HepG2 (cell line): ENCODE measurements at regions not wholly inside any gene's neighbourhood (a gene's known extent, or its start where the extent isn't known, plus 50 kb on each side); places are given as distances from the start of the nearest gene placed in this dataset.

Experiments used
- ATAC-seq: fragments of 200-7000 bp; cut with Tn5 transposase; 3 replicates; pipeline ENCODE4 v1.9.1; 2020; ENCODE audit warnings: mild to moderate bottlenecking, moderate library complexity
- BruUV-seq: library from RNA; stranded (reverse); fragments of 400-500 nt; replicated peaks from 2 replicates; lab custom pipeline; 2021; lab: Mats Ljungman, UMichigan
- CTCF ChIA-PET: fragments of 300-600 bp; formaldehyde crosslinking; extraction: SDS; loops from one replicate; lab custom pipeline; 2021; ENCODE audit warnings: low total read pairs, inconsistent platforms, low intra/inter-chr PET ratio; lab: Yijun Ruan, JAX
- POLR2A ChIA-PET: fragments of 350-600 bp; sonication (Branson Sonifier 250); formaldehyde crosslinking; loops from one replicate; lab custom pipeline; 2020; ENCODE audit warnings: antibody characterized with exemption, inconsistent platforms; lab: Yijun Ruan, JAX
- DNase-seq: peaks from one replicate; pipeline ENCODE4 v3.0.0-alpha.2; 2015; ENCODE audit warnings: low spot score
- FAIRE-seq: peaks from 3 replicates; lab custom pipeline; 2011; peaks lifted over from hg19 to GRCh38; lab: Jason Lieb, UNC
- H2AFZ ChIP-seq: one replicate; pipeline ENCODE4 v1.6.1; 2011; ENCODE audit warnings: low read length, inconsistent platforms
- H3K27ac ChIP-seq: fragments of 300-600 bp; 3 replicates; pipeline ENCODE4 v1.8.0; 2011; ENCODE audit warnings: mixed run types, mild to moderate bottlenecking, mixed read lengths, low read length, inconsistent platforms; ENCODE audit not compliant: insufficient read depth; ENCODE audit errors: extremely low read length
- H3K27me3 ChIP-seq, 2 experiments: fragments of 200-600 bp in 1 of 2; 2 replicates in 1 of 2; 3 replicates in 1 of 2; pipeline versions ENCODE4 v1.6.0 to v1.8.0; 2011; ENCODE audit warnings: low read length in 2 of 2, mild to moderate bottlenecking in 2 of 2, moderate library complexity in 2 of 2, inconsistent platforms in 1 of 2; ENCODE audit not compliant: insufficient read depth in 2 of 2, control insufficient read depth in 1 of 2
- H3K36me3 ChIP-seq, 2 experiments: fragments of 200-600 bp in 1 of 2; replicated peaks in 1 of 2; 2 replicates in 1 of 2; 3 replicates in 1 of 2; pipeline versions ENCODE4 v1.5.1 to v1.8.0; 2011; ENCODE audit warnings: low read length in 2 of 2, inconsistent platforms in 1 of 2; ENCODE audit not compliant: insufficient read depth in 2 of 2, control insufficient read depth in 1 of 2
- H3K4me1 ChIP-seq: 2 replicates; pipeline ENCODE4 v1.5.1; 2012; ENCODE audit warnings: low read length, inconsistent platforms; ENCODE audit not compliant: insufficient read depth
- H3K4me2 ChIP-seq: 2 replicates; pipeline ENCODE4 v1.6.0; 2011; ENCODE audit warnings: low read depth, low read length, inconsistent platforms
- H3K4me3 ChIP-seq, 3 experiments: fragments of 200-600 bp in 1 of 3; sonication (generic), shearing (Covaris generic) in 1 of 3; replicated peaks in 1 of 3; 2 replicates each; pipeline ENCODE4 v1.5.1; 2011 to 2016; ENCODE audit warnings: low read length in 3 of 3, inconsistent platforms in 2 of 3, low read depth in 2 of 3, mild to moderate bottlenecking in 2 of 3, control low read depth in 1 of 3, mixed read lengths in 1 of 3; ENCODE audit not compliant: insufficient read depth in 1 of 3
- H3K79me2 ChIP-seq: one replicate; pipeline ENCODE4 v1.6.1; 2011; ENCODE audit warnings: low read length, inconsistent platforms; ENCODE audit not compliant: insufficient read depth
- H3K9ac ChIP-seq: 2 replicates; pipeline ENCODE4 v1.6.0; 2011; ENCODE audit warnings: mild to moderate bottlenecking, low read depth, low read length, inconsistent platforms; ENCODE audit not compliant: insufficient read depth
- H3K9me3 ChIP-seq: 2 replicates; pipeline ENCODE4 v1.5.1; 2012; ENCODE audit warnings: mild to moderate bottlenecking, low read length
- H4K20me1 ChIP-seq: 2 replicates; pipeline ENCODE4 v1.6.0; 2011; ENCODE audit warnings: inconsistent platforms, mild to moderate bottlenecking, low read length, moderate library complexity; ENCODE audit not compliant: insufficient read depth
- BCL6 ChIP-seq: IDR thresholded peaks from 2 replicates; pipeline ENCODE4 v1.6.1; 2016; ENCODE audit warnings: missing genetic modification reagents, missing compliant biosample characterization
- E2F1 ChIP-seq: sonication (generic); formaldehyde crosslinking; IDR thresholded peaks from 2 replicates; pipeline ENCODE4 v1.5.0; 2020; ENCODE audit warnings: missing genetic modification reagents
- FOXA1 ChIP-seq, 2 experiments: fragments of 450-650 bp in 1 of 2; sonication (generic) in 1 of 2; formaldehyde crosslinking in 1 of 2; IDR thresholded peaks; 2 replicates each; pipeline versions ENCODE4 v1.4.0 to v1.6.1; 2016 to 2020; ENCODE audit warnings: missing genetic modification reagents in 1 of 2
- HBP1 ChIP-seq: IDR thresholded peaks from 2 replicates; pipeline ENCODE4 v1.6.1; 2016; ENCODE audit warnings: low read depth, control low read depth
- SOX6 ChIP-seq, 2 experiments: fragments of 450-650 bp in 1 of 2; sonication (generic) in 1 of 2; formaldehyde crosslinking in 1 of 2; IDR thresholded peaks; 2 replicates each; pipeline versions ENCODE4 v1.4.0 to v1.6.1; 2017 to 2020; ENCODE audit warnings: antibody characterized with exemption in 1 of 2, mild to moderate bottlenecking in 1 of 2, missing genetic modification reagents in 1 of 2
- TP53 ChIP-seq: sonication (generic); formaldehyde crosslinking; conservative IDR thresholded peaks from 2 replicates; pipeline ENCODE4 v1.4.0; 2020; ENCODE audit warnings: missing genetic modification reagents
- ZBTB21 ChIP-seq: sonication (generic); formaldehyde crosslinking; IDR thresholded peaks from 2 replicates; pipeline ENCODE4 v1.4.0; 2020; ENCODE audit warnings: missing genetic modification reagents
- ZNF160 ChIP-seq: sonication (generic); formaldehyde crosslinking; IDR thresholded peaks from 2 replicates; pipeline ENCODE4 v1.8.0; 2022; ENCODE audit warnings: mild to moderate bottlenecking, inconsistent platforms, missing genetic modification reagents
- ZNF512B ChIP-seq: sonication (generic); formaldehyde crosslinking; IDR thresholded peaks from 2 replicates; pipeline ENCODE4 v1.5.1; 2020; ENCODE audit warnings: missing genetic modification reagents, mild to moderate bottlenecking, borderline replicate concordance
- ZNF646 ChIP-seq: sonication (generic); formaldehyde crosslinking; IDR thresholded peaks from 2 replicates; pipeline ENCODE4 v1.9.0; 2021; ENCODE audit warnings: mild to moderate bottlenecking, missing genetic modification reagents
- ZNF672 ChIP-seq: sonication (generic); formaldehyde crosslinking; IDR thresholded peaks from 2 replicates; pipeline ENCODE4 v1.8.1; 2022; ENCODE audit warnings: missing genetic modification reagents
- ZNF747 ChIP-seq: sonication (generic); formaldehyde crosslinking; IDR thresholded peaks from 2 replicates; pipeline ENCODE4 v1.8.1; 2023; ENCODE audit warnings: missing genetic modification reagents, mild to moderate bottlenecking, borderline replicate concordance
- in situ Hi-C: cut with HindIII; loops from 2 replicates; pipeline ENCODE4 v1.10.0; 2017; ENCODE audit warnings: low pct_unique_long_range_greater_than_20kb; ENCODE audit not compliant: extremely low pct_ligation_motif_present
- intact Hi-C: fragments of 100-400 bp; cut with micrococcal nuclease; formaldehyde crosslinking; loops from one replicate; pipeline ENCODE4 v1.10.0; 2022; ENCODE audit not compliant: unreplicated experiment

- Histone ChIP-seq H3K36me3 (no peaks in the 10 kb centered on the region), H3K4me2 (no peak overlapping the region), H3K27me3 (no peaks in the 10 kb centered on the region), H3K9me3 (no peaks in the 10 kb centered on the region), H3K4me3 (no peak overlapping the region), H3K9ac (no peak overlapping the region), H3K79me2 (no peaks in the 10 kb centered on the region), H3K27ac (no peak overlapping the region), H3K4me1 (no peaks in the 10 kb centered on the region), H2AFZ (no peak overlapping the region), H4K20me1 (no peaks in the 10 kb centered on the region)
- CTCF ChIA-PET: no interaction called here
- no peak for ATAC-seq
- FAIRE-seq: no peak
- in situ Hi-C loops (no loop called here), intact Hi-C loops (no loop called here)
- no peak for TF ChIP-seq ZBTB21 (CRISPR knock-in tag)
- no peak for TF ChIP-seq BCL6 (CRISPR knock-in tag)
- TF ChIP-seq ZNF160: no peak
- TF ChIP-seq ZNF672 (CRISPR knock-in tag): no peak
- TF ChIP-seq TP53: no peak
- TF ChIP-seq ZNF646 (CRISPR knock-in tag): no peak
- TF ChIP-seq ZNF512B (CRISPR knock-in tag): no peak
- TF ChIP-seq ZNF747 (CRISPR knock-in tag): no peak
- TF ChIP-seq HBP1 (CRISPR knock-in tag): no peak
- TF ChIP-seq FOXA1 (IDR thresholded peaks at IDR 0.05): no peak
- no peak for TF ChIP-seq FOXA1 (CRISPR knock-in tag; IDR thresholded peaks at IDR 0.05)
- no peak for TF ChIP-seq E2F1 (CRISPR knock-in tag)
- no peak for TF ChIP-seq SOX6 (IDR thresholded peaks at IDR 0.05)
- no peak for TF ChIP-seq SOX6 (CRISPR knock-in tag; IDR thresholded peaks at IDR 0.05)
- DNase-seq: no peak
- POLR2A ChIA-PET: no interaction called here
- no TSS peak for BruUV-seq
Measured at GRCh38 chr14:66330916-66331315, 155.3 kb upstream of the CCDC196 start.
